Esophagus mucosa (tissue), 1 donor: ENCODE measurements at regions not wholly inside any gene's neighbourhood (a gene's known extent, or its start where the extent isn't known, plus 50 kb on each side); places are given as distances from the start of the nearest gene placed in this dataset.
"Not testable (repeated sequence)": the region's sequence is repeated elsewhere in the genome, so short reads cannot be mapped to it uniquely, and the experiment has no call there.

ENCODE experiments used
- ATAC-seq: fragments of 200-7000 bp; cut with Tn5 transposase; one replicate; pipeline ENCODE4 v1.9.1; 2020
- donor health status: DM: yes; HTN: yes; CAD: no.

- no peak for ATAC-seq
Observed at GRCh38 chr3:151592287-151592686, 131.4 kb upstream of the IGSF10 start.

DNA sequence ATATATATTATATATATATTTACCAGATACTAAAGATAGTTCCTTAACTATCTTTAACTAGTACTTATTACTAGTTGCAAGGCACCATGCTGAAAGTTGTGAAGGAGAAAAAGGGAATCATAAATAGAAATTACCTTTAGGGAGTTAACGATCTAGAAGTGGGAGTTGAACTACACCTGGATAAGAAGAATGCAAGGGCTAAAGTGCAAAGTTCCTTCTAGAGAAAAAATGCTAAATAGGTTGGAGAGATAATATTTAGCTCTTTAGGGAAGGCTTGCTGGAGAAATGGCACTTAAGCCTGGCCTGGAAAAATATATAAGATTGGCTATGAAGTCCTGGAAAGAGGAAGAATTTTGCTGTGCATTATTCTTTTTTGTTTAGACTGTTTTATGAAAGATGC, 130.6 kb upstream of the IGSF10 start:
- ATAC-seq: no peak

GRCh38 chr3:151589311-151589710, 128.4 kb upstream of the IGSF10 start:
- no peak for ATAC-seq

GRCh38 chr3:151587659-151588058, 126.8 kb upstream of the IGSF10 start:
- not testable (repeated sequence) for ATAC-seq

- ATAC-seq: no peak
Observed at GRCh38 chr3:151584566-151584965, 123.7 kb upstream of the IGSF10 start.

GRCh38 chr3:151581035-151581434, 120.2 kb upstream of the IGSF10 start:
- no peak for ATAC-seq

DNA sequence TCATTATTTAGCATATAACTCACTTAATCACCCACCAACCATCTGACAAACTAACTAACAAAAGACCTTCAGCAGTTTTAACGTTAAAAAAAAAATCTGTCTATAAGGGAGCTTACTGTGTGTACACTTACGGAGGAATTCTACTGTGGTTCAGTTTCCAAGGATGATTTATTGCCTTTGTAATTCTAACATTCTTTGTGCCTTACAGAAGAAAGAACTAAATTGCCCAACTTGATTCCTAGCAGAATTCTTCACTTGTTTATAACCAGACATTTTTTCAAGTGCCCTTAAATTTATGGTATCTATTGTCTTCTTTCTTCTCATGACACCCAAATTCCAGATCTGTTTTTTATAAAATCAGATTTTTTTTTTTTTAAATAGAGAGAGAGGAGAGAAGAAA, 119.7 kb upstream of the IGSF10 start:
- ATAC-seq: no peak

DNA sequence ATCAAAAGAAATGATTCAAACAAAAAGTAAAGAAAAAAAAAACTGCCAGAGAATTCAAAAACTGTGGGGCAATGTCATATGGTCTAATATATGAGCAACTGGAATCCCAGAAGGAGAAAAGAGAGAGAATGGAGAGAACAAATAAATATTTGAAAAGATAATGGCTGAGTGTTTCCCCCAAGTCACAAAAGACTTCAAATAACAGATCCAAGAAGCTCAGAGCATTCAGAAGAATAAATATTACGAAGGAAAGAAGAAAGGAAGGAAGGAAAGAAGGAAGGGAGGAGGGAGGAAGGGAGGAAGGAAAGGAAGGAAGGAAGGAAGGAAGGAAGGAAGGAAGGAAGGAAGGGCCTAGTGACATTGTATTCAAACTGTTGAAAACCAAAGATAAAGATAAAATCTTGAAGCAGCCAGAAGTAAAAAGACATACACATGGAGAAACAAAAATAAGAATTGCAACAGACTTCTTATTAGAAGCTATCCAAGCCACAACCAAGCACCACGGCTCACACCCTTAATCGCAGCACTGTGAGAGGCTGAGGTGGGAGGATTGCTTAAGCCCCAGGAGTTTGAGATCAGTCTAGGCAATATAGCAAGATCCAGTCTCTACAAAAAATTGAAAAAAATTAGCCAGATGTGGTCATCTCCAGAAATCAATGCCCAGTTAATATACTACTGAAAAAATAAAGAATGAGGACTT, 118.9 kb upstream of the IGSF10 start:
- ATAC-seq: no peak

GRCh38 chr3:151578495-151578894, 117.6 kb upstream of the IGSF10 start:
- ATAC-seq: no peak

DNA sequence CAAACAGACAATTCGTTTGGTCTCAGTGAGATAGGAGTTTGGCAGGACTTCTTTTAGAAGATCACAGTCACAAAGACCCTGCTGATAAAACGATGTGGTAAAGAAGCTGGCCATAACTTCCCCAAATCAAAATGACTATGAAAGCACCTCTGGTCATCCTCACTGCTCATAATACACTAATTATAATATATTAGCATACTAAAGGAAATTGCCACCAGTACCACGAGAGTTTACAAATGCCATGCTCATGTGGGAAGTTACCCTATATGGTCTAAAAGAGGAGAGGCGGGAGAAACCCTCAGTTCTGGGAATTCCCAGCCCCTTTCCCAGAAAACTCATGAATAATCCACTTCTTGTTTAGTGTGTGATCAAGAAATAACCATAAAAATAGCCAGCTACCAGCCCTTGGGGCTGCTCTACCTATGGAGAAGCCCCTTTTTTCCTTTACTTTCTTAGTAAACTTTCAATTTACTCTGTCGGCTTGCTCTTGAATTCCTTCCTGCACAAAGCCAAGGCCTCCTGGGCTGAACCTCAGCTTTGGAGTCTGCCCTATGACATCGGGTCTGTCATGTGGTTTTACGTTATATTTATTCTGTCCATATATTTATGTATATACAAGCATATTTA, 115.8 kb upstream of the IGSF10 start:
- no peak for ATAC-seq

GRCh38 chr3:151568184-151568583, 107.3 kb upstream of the IGSF10 start:
- ATAC-seq: no peak

DNA sequence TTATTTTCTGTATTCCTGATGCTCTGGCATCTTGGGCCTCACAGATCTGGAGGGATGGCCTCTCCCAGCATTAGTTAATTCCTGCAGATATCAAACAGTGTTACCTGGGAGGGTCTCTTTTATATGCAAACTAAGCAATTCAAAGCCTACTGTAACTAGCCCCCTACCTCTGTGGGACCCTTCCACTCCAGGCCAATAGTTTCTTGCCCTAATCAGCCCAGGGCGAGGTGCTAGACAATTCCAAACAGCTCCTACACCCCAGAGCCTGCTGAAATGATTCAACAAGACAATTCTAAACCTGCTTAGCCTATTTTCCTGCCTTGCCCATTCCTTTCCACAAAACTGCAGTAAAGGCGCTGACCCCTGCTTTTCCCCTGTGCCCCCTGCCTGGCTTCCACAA, 106.6 kb upstream of the IGSF10 start:
- ATAC-seq: no peak

GRCh38 chr3:151564261-151564660, 103.4 kb upstream of the IGSF10 start:
- ATAC-seq: no peak

- no peak for ATAC-seq
Observed at GRCh38 chr3:151563305-151563704, 102.4 kb upstream of the IGSF10 start.

- peak; percentile 41 for ATAC-seq
Observed at GRCh38 chr3:151562891-151563290, 102.0 kb upstream of the IGSF10 start.

GRCh38 chr3:151561878-151562277, 101.0 kb upstream of the IGSF10 start:
- no peak for ATAC-seq

GRCh38 chr3:151560738-151561137, 99.9 kb upstream of the IGSF10 start:
- no peak for ATAC-seq

DNA sequence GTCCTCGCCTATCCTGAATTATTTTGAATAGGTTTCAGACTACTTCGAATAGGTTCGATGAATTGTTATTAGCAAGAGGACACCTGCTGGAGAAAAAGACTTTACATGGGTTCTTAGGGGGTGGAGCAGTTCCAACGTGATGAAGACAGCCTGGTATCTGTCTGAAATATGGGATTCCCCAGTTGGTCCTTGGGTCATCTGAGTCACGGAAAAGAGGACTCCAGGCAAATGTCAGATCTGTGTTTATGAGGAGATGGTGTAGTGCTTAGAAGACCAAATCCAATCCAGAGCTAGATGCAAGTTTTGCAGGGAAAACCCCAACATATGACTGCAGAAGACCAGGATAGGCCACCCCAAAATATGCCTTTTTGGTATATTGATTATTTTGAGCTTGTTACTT, 98.9 kb upstream of the IGSF10 start:
- ATAC-seq: no peak

DNA sequence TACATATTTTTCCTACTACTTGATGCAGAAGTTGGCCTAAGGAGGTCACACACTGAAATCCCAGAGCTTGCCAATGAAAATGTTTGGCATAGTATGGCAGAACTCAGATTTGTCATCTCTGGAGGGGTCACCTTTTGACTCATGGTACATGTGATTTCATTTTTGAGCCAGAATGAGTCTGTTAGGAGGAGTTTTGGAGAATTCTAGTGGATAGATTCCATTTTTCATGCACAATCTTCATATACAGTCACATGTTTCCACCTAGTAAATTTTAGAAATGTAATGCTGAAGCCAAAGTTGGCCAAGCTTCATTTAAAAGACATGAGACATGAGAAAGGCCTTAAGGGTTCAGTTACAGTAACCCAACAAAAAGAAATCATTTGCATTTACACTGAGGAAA, 97.8 kb upstream of the IGSF10 start:
- no peak for ATAC-seq

DNA sequence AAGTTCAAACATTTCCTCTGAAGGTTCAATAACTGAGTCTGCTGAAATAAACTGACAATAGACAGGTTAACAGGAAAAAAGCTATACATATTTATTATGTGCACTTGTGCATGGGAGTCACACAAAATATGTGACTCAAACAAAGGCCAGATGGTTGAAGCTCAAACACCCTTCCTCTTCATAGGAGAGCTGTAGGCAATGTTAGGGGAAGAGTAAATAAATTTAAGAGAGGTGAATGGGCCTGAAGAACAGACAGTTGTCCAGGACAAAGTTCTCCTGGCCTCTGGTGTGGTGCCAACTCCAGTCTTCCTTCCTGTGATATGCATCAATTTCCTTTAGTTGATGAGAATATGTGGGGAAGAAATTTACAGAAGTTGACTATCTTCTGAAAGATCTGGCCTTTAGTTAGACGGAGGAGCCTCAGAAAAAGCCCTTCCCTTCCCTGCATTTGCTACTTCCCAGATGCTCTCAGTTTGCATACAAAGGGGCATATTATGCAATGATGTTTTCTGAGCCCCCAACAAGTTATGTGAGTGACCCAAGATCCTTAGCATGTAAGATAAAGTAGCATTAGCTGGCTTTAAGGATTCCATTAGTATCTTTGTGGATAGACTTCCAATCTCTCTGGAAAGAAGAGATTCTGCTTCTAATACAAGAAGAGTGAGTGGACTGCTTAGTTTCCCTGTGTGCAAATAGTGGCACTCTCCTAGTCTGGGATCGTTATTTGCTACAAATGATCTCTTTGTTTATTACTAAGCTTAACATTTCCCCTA, 96.4 kb upstream of the IGSF10 start:
- ATAC-seq: no peak

- no peak for ATAC-seq
Observed at GRCh38 chr3:151556596-151556995, 95.7 kb upstream of the IGSF10 start.

GRCh38 chr3:151555523-151555922, 94.7 kb upstream of the IGSF10 start:
- no peak for ATAC-seq

DNA sequence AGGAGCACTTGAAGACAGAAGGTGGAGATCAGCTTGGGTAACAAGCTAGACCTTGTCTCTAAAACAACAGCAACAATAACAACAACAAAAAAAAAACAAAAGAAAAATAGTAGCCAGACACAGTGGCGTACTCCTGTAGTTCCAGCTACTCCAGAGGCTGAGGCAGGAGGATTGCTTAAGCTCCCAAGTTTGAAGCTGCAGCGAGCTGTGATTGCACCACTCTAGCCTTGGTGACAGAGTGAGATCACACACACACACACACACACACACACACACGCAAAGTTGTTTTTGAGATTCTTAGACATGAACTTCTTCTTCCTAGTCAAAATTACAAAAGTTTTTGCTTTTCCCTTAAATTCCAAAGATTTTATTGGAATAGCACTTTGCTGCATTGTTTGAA, 93.0 kb upstream of the IGSF10 start:
- no peak for ATAC-seq

DNA sequence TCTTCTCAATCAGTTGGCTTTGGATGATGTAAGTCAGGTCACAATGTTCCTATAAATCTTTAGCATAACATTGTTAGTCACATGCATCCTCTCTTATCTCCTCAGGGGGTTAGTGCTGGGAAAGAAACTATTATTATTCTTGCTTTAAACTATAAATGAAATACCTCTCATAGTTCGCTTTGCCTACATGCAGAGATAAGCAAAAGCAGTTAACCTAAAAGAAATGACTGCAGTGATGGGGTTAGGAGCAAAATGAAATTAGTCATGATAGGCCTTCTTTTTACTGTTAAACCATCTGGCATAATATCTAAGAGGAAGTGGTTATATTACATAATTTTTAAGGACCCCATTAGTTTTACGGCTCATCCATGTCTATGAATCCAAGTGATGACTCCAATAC, 91.7 kb upstream of the IGSF10 start:
- ATAC-seq: no peak
